AG04450 (cell line): ENCODE measurements at regions not wholly inside any gene's neighbourhood (a gene's known extent, or its start where the extent isn't known, plus 50 kb on each side); places are given as distances from the start of the nearest gene placed in this dataset.

Experiments
- CTCF ChIA-PET: fragments of 300-600, 350-600 bp; formaldehyde crosslinking; extraction: SDS; loops from one replicate; lab custom pipeline; 2022; ENCODE audit warnings: antibody characterized with exemption, inconsistent platforms; lab: Charles Lee
- POLR2A ChIA-PET: fragments of 350-600 bp; formaldehyde crosslinking; extraction: SDS; loops from one replicate; lab custom pipeline; 2021; ENCODE audit warnings: antibody characterized with exemption, inconsistent platforms; lab: Yijun Ruan, JAX
- DNase-seq: peaks from one replicate; pipeline ENCODE4 v3.0.0-alpha.2; 2011; ENCODE audit warnings: low read depth, low spot score
- H3K27ac ChIP-seq: one replicate; pipeline ENCODE4 v1.5.1; 2012; ENCODE audit warnings: low read depth, low read length, control low read depth
- H3K27me3 ChIP-seq: one replicate; pipeline ENCODE4 v1.6.0; 2012; ENCODE audit warnings: low read length; ENCODE audit not compliant: control insufficient read depth, insufficient read depth
- H3K4me3 ChIP-seq: 2 replicates; pipeline ENCODE4 v1.5.1; 2011; ENCODE audit warnings: mild to moderate bottlenecking, low read depth, low read length, control low read depth
- H3K9me3 ChIP-seq: 2 replicates; pipeline ENCODE4 v1.5.1; 2012; ENCODE audit warnings: low read length; ENCODE audit not compliant: control insufficient read depth, insufficient read depth
- CTCF ChIP-seq: IDR thresholded peaks from 2 replicates; pipeline ENCODE4 v1.5.1; 2011; ENCODE audit warnings: low read depth, low read length, control low read depth, inconsistent platforms

GRCh38 chr1:5242850-5243249, 588.4 kb downstream of the AJAP1 start:
- no peaks in the 10 kb centered on the region for H3K27me3 ChIP-seq
- ChIA-PET CTCF (no interaction called here), POLR2A (no interaction called here)
- no peak for TF ChIP-seq CTCF
- DNase-seq = no peak
- peaks cover 62% of the 10 kb centered on the region for H3K9me3 ChIP-seq
- no peak overlapping the region for H3K4me3 ChIP-seq
- no peak overlapping the region for H3K27ac ChIP-seq

- Histone ChIP-seq H3K4me3 (no peak overlapping the region), H3K27ac (no peak overlapping the region), H3K27me3 (no peaks in the 10 kb centered on the region), H3K9me3 (peaks cover 64% of the 10 kb centered on the region)
- no peak for DNase-seq
- no peak for TF ChIP-seq CTCF
- ChIA-PET POLR2A (no interaction called here), CTCF (no interaction called here)
Observed at GRCh38 chr1:5239911-5240310, 585.5 kb downstream of the AJAP1 start.

GRCh38 chr1:5238351-5239130, 584.1 kb downstream of the AJAP1 start:
- no peak for TF ChIP-seq CTCF
- no peak overlapping the region for H3K4me3 ChIP-seq
- peaks cover 58% of the 10 kb centered on the region for H3K9me3 ChIP-seq
- H3K27me3 ChIP-seq = no peaks in the 10 kb centered on the region
- ChIA-PET POLR2A (no interaction called here), CTCF (no interaction called here)
- H3K27ac ChIP-seq = no peak overlapping the region
- DNase-seq = no peak

- H3K9me3 ChIP-seq = peaks cover 43% of the 10 kb centered on the region
- no peak overlapping the region for H3K4me3 ChIP-seq
- POLR2A ChIA-PET = no interaction called here
- no peak overlapping the region for H3K27ac ChIP-seq
- CTCF ChIA-PET = no interaction called here
- TF ChIP-seq CTCF = no peak
- DNase-seq = no peak
- H3K27me3 ChIP-seq = no peaks in the 10 kb centered on the region
Observed at GRCh38 chr1:5235355-5235899, 581.0 kb downstream of the AJAP1 start.

- POLR2A ChIA-PET = no interaction called here
- DNase-seq = no peak
- Histone ChIP-seq H3K27ac (no peak overlapping the region), H3K4me3 (no peak overlapping the region), H3K9me3 (peaks cover 27% of the 10 kb centered on the region), H3K27me3 (no peaks in the 10 kb centered on the region)
- TF ChIP-seq CTCF = no peak
- CTCF ChIA-PET = no interaction called here
Observed at GRCh38 chr1:5232537-5232936, 578.1 kb downstream of the AJAP1 start.
